GM19025 (cell line): ENCODE measurements at regions not wholly inside any gene's neighbourhood (a gene's known extent, or its start where the extent isn't known, plus 50 kb on each side); places are given as distances from the start of the nearest gene placed in this dataset.
"Not testable (repeated sequence)": the region's sequence is repeated elsewhere in the genome, so short reads cannot be mapped to it uniquely, and the experiment has no call there.

Experiments
- ATAC-seq: cut with Tn5 transposase; IDR thresholded peaks from one replicate; pipeline ENCODE4 v1.9.1; 2021; ENCODE audit warnings: mild to moderate bottlenecking, low read depth, moderate library complexity; ENCODE audit not compliant: unreplicated experiment

- ATAC-seq: no peak
These were observed 468.5 kb downstream of the NFIB start for GRCh38 chr9:13845460-13845859.

GRCh38 chr9:13841746-13842462, 472.0 kb downstream of the NFIB start:
- no peak for ATAC-seq

GRCh38 chr9:13832446-13832845, 481.5 kb downstream of the NFIB start:
- no peak for ATAC-seq

GRCh38 chr9:13823026-13823425, 490.9 kb downstream of the NFIB start:
- no peak for ATAC-seq

GRCh38 chr9:13817754-13818278, 496.1 kb downstream of the NFIB start:
- no peak for ATAC-seq

GRCh38 chr9:13816837-13817236, 497.1 kb downstream of the NFIB start:
- no peak for ATAC-seq

GRCh38 chr9:13814647-13815400, 499.1 kb downstream of the NFIB start:
- no peak for ATAC-seq

GRCh38 chr9:13811876-13812275, 502.1 kb downstream of the NFIB start:
- no peak for ATAC-seq

- no peak for ATAC-seq
These were observed 503.4 kb downstream of the NFIB start for GRCh38 chr9:13810510-13810909.

- no peak for ATAC-seq
These were observed 504.5 kb downstream of the NFIB start for GRCh38 chr9:13809401-13809800.

GRCh38 chr9:13807118-13807517, 506.8 kb downstream of the NFIB start:
- ATAC-seq: no peak

GRCh38 chr9:13806714-13807113, 507.2 kb downstream of the NFIB start:
- no peak for ATAC-seq

- ATAC-seq: no peak
These were observed 508.4 kb downstream of the NFIB start for GRCh38 chr9:13805546-13805945.

GRCh38 chr9:13804532-13804931, 509.4 kb downstream of the NFIB start:
- ATAC-seq: no peak

- no peak for ATAC-seq
These were observed 513.2 kb downstream of the NFIB start for GRCh38 chr9:13800776-13801175.

GRCh38 chr9:13797701-13798100, 516.2 kb downstream of the NFIB start:
- ATAC-seq: not testable (repeated sequence)

- ATAC-seq: no peak
These were observed 512.3 kb upstream of the MPDZ start for GRCh38 chr9:13791816-13792215.

GRCh38 chr9:13790055-13790454, 510.6 kb upstream of the MPDZ start:
- ATAC-seq: no peak

GRCh38 chr9:13787234-13787833, 507.8 kb upstream of the MPDZ start:
- no peak for ATAC-seq

GRCh38 chr9:13786711-13787110, 507.2 kb upstream of the MPDZ start:
- no peak for ATAC-seq

GRCh38 chr9:13786131-13786530, 506.6 kb upstream of the MPDZ start:
- ATAC-seq: no peak
